NCI-H2227 (cell line): ENCODE measurements at regions not wholly inside any gene's neighbourhood (a gene's known extent, or its start where the extent isn't known, plus 50 kb on each side); places are given as distances from the start of the nearest gene placed in this dataset.
"Not testable (repeated sequence)": the region's sequence is repeated elsewhere in the genome, so short reads cannot be mapped to it uniquely, and the experiment has no call there.

Experiments used
- DNase-seq: peaks from one replicate; lab custom pipeline; 2025; ENCODE audit not compliant: unreplicated experiment; lab: John Stamatoyannopoulos, UW

DNA sequence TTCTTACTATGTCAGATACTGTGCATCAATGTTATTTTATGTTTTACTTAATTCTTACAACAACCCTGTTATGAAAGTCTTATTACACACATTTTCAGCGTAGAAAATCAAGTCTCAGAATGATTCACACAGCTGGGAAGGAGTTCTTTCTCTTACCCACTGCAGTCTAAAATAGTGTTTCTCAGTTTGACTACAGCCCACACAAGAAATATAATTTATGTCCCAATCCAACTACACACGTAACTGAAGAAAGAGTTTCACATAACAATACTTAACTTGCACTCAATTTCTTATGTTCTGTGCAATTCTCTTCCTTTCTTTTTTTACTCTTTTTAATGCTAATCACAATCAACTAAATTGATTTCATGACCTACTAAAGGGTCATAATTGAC lies 252.8 kb upstream of the ADGRL2 start:
- DNase-seq = no peak

DNA sequence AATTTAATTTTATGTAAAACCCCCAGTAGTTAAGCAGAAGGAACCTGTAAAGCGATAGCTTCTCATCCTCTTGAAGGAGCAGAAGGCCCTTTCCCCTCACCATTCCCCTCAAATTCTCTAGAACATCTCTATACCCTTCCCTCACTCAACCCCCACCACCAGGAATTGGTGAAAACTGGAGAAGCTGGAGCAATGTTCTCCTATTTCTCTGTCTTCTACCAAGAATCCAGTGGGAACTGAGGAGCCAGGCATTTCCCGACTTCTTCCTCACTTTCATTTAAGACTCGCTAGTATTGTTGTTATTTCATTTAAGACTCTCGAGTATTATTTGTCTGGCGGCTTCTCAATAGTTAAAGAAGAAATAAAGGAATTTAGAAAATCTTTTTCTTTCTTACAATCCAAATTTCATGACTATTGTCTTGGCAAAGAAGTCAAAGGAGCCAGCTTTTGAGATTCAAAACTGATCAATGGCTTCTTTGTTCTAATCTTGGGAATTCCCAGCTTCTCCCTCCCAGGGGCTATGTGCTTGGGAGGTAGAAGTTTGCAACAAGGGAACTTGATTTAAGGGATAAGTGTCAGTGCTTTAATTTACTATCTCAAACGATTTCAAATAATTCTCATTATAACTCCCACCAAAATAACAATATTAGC lies 253.3 kb upstream of the ADGRL2 start:
- no peak for DNase-seq

DNA sequence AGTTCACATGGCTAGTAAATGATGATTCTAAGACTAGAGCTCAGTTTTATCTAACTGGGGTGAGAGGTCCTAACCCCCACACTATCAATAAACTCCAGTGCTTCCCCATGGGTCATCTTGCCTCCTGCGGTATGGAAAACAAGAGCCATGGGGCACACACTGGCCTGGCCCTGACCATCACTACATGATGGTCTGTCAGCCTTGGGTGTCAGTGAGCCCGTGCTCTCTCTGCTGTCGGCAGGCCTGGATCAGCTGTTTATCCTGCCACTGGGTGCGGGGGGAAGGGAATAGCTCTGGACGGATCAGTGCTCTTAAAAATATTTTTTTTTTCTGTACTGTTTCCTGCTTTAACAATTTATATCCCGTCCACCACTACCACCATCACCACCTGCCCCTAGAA lies 255.0 kb upstream of the ADGRL2 start:
- no peak for DNase-seq

GRCh38 chr1:81543764-81544163 lies 257.0 kb upstream of the ADGRL2 start:
- DNase-seq = no peak

- DNase-seq = no peak
These were observed 258.5 kb upstream of the ADGRL2 start for GRCh38 chr1:81542196-81542595.

DNA sequence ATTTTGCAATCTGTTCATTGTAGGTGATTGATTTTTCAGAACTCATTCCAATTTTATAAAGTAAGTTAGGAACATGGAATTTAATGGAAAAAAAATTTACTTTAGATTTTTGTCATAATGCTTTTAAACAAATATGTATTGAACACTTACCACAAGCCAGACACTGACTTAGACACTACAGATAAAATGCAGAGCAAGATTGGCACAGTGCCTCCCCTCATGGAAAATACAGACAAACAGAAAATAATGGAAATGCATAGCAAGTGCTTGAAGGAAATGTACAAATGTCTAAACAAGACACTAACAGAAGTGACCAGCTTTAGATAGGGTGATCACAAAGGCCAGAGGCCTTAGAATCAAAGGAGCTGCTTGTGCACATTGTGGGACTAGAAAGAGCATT lies 260.5 kb upstream of the ADGRL2 start:
- DNase-seq = no peak

GRCh38 chr1:81529014-81529413 lies 271.7 kb upstream of the ADGRL2 start:
- no peak for DNase-seq

DNA sequence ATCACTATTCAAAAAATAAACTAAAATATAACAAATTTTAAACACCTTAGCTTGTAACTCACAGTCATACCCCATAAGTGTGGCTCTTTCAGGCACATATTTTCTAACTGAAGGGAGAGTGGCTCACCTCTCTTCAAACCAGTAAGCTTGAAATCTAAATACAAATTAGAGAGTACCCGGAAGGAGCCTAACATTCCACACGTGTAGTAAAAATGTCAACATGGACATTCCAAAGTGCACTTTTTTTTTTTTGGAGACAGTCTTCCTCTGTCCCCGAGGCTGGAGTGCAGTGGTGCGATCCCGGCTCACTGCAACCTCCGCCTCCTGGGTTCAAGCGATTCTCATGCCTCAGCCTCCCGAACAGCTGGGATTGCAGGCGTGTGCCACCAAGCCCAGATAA lies 275.6 kb upstream of the ADGRL2 start:
- no peak for DNase-seq

GRCh38 chr1:81519987-81520386 lies 280.7 kb upstream of the ADGRL2 start:
- no peak for DNase-seq

GRCh38 chr1:81517987-81518386 lies 282.7 kb upstream of the ADGRL2 start:
- DNase-seq = no peak

GRCh38 chr1:81513796-81514354 lies 286.9 kb upstream of the ADGRL2 start:
- DNase-seq = no peak

DNA sequence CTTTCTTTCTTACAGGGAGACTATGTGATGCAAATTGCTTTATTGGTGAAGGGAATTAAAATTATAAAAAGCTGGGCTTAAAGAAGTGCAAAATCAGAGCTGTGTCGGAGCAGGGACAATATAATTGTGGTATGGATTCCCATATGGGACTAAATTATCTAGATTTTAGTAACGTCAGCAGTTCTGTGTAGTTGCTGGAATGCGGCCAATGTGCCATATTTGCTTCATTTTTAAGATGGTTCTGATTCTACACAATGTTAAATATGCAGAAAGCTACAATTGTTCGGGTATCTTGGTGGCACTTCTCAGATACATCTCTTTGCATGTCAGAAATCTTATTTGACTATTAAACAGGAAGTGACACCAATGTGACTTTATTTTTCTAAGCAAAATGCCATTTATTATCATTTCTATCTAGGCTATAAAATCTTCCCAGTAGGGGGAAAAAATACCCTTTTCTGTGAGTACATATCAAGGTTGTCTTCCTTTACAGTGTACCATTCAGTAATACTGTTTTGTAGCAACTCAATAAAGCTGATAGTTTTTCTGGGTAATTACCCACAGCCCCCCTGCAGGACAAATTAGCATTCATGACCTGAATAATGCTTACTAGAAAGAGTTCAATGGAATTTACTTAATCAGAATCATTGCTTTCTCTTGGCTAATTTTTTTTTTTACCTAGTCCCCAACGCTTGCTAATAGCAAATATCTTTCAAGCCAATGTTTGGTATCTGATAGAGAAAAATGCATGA lies 288.3 kb upstream of the ADGRL2 start:
- DNase-seq = no peak

- no peak for DNase-seq
These were observed 289.5 kb upstream of the ADGRL2 start for GRCh38 chr1:81511281-81511680.

GRCh38 chr1:81510701-81511100 lies 290.0 kb upstream of the ADGRL2 start:
- DNase-seq = no peak

- no peak for DNase-seq
These were observed 291.1 kb upstream of the ADGRL2 start for GRCh38 chr1:81509594-81509993.

- no peak for DNase-seq
These were observed 294.0 kb upstream of the ADGRL2 start for GRCh38 chr1:81506699-81507098.

GRCh38 chr1:81505831-81506230 lies 294.9 kb upstream of the ADGRL2 start:
- DNase-seq = no peak

GRCh38 chr1:81504820-81505219 lies 295.9 kb upstream of the ADGRL2 start:
- DNase-seq = not testable (repeated sequence)

- DNase-seq = not testable (repeated sequence)
These were observed 298.0 kb upstream of the ADGRL2 start for GRCh38 chr1:81502705-81503104.

- DNase-seq = not testable (repeated sequence)
These were observed 299.2 kb upstream of the ADGRL2 start for GRCh38 chr1:81501485-81501884.

DNA sequence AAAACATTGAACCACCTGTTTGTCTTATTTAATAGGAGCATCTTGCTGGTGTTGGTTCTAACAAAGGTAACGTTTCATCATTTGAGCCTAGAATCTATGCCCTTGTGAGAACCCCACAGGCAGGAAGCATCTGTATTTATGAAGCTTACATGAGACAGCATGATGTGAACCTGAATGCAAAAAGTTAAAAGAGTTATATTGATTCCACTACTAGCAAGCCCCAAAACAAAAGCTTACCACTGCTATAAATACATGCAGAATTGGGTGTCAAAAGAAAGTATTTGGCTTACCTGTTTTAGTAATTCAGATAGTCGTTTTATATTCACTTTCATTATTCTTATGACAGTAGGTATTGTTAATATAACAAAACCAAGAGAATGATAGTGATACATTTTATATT lies 301.2 kb upstream of the ADGRL2 start:
- no peak for DNase-seq
